Ovary (tissue), 3 donors: ENCODE measurements at regions not wholly inside any gene's neighbourhood (a gene's known extent, or its start where the extent isn't known, plus 50 kb on each side); places are given as distances from the start of the nearest gene placed in this dataset.

Experiments
- CTCF ChIP-seq, 3 donors: fragments of 450-650 bp in 2 of 3; fragments of 200-600 bp in 1 of 3; IDR thresholded peaks; one replicate each; pipeline versions ENCODE4 v1.5.1 to v1.8.0; 2016 to 2022; ENCODE audit warnings: antibody characterized with exemption in 3 of 3, mild to moderate bottlenecking in 1 of 3
- EP300 ChIP-seq: sonication (generic); formaldehyde crosslinking; IDR thresholded peaks from one replicate; pipeline ENCODE4 v1.6.1; 2017; ENCODE audit warnings: antibody characterized with exemption
- donor health status: DM: no; HTN: no; CAD: no.

GRCh38 chr1:79790950-79791349 is 784.4 kb upstream of the ADGRL4 start:
- TF ChIP-seq EP300 (no peak), CTCF (IDR thresholded peaks at IDR 0.05) (no peak)
